GM23338 (cell line): ENCODE measurements at regions not wholly inside any gene's neighbourhood (a gene's known extent, or its start where the extent isn't known, plus 50 kb on each side); places are given as distances from the start of the nearest gene placed in this dataset.

Source experiments
- ATAC-seq: fragments of 200-7000 bp; cut with Tn5 transposase; 3 replicates; pipeline ENCODE4 v1.9.1; 2020
- DNase-seq: peaks from one replicate; pipeline ENCODE4 v3.0.0-alpha.2; 2015; ENCODE audit warnings: low spot score
- H2AFZ ChIP-seq: fragments of 200-600 bp; sonication (generic); 2 replicates; pipeline ENCODE4 v1.8.0; 2016; ENCODE audit warnings: antibody characterized with exemption, mild to moderate bottlenecking, moderate library complexity
- H3F3A ChIP-seq: fragments of 200-600 bp; sonication (generic); replicated peaks from 2 replicates; pipeline ENCODE4 v1.8.0; 2017; ENCODE audit warnings: antibody characterized with exemption, mixed run types, low read depth
- H3K27ac ChIP-seq: fragments of 200-600 bp; sonication (generic); 2 replicates; pipeline ENCODE4 v1.6.1; 2016; ENCODE audit warnings: low read depth
- H3K27me3 ChIP-seq: fragments of 200-600 bp; sonication (generic); 2 replicates; pipeline ENCODE4 v1.8.0; 2016; ENCODE audit warnings: mild to moderate bottlenecking, mixed run types, moderate library complexity; ENCODE audit not compliant: insufficient read depth
- H3K36me3 ChIP-seq: fragments of 200-600 bp; sonication (generic); 2 replicates; pipeline ENCODE4 v1.8.0; 2016; ENCODE audit warnings: mild to moderate bottlenecking; ENCODE audit not compliant: insufficient read depth
- H3K4me1 ChIP-seq: fragments of 200-600 bp; sonication (generic); 2 replicates; pipeline ENCODE4 v1.8.0; 2016; ENCODE audit warnings: mild to moderate bottlenecking, moderate library complexity; ENCODE audit not compliant: insufficient read depth
- H3K4me2 ChIP-seq: fragments of 200-600 bp; sonication (generic); 2 replicates; pipeline ENCODE4 v1.7.1; 2017; ENCODE audit warnings: mixed run types
- H3K4me3 ChIP-seq: fragments of 200-600 bp; sonication (generic); 2 replicates; pipeline ENCODE4 v1.6.1; 2016; ENCODE audit warnings: mixed run types
- H3K79me2 ChIP-seq: fragments of 200-600 bp; sonication (generic); replicated peaks from 2 replicates; pipeline ENCODE4 v1.8.0; 2017; ENCODE audit warnings: mild to moderate bottlenecking; ENCODE audit not compliant: insufficient read depth
- H3K9me2 ChIP-seq: fragments of 200-600 bp; sonication (generic); 2 replicates; pipeline ENCODE4 v1.8.0; 2017; ENCODE audit not compliant: insufficient read depth
- H4K20me1 ChIP-seq: fragments of 200-600 bp; sonication (generic); replicated peaks from 2 replicates; pipeline ENCODE4 v1.8.0; 2017; ENCODE audit warnings: mild to moderate bottlenecking; ENCODE audit not compliant: insufficient read depth
- H3K27ac Mint-ChIP-seq: 2 replicates; pipeline ENCODE4 v1.8.0; 2020; ENCODE audit warnings: inconsistent platforms, mild to moderate bottlenecking, moderate library complexity, mixed read lengths
- H3K27me3 Mint-ChIP-seq: 3 replicates; pipeline ENCODE4 v1.8.0; 2022; ENCODE audit warnings: low read depth, mild to moderate bottlenecking, moderate library complexity, mixed read lengths, inconsistent platforms; ENCODE audit not compliant: insufficient read depth, poor library complexity
- H3K36me3 Mint-ChIP-seq: 3 replicates; pipeline ENCODE4 v1.8.0; 2021; ENCODE audit warnings: low read depth, mild to moderate bottlenecking, inconsistent platforms, moderate library complexity, mixed read lengths
- H3K4me1 Mint-ChIP-seq: 3 replicates; pipeline ENCODE4 v1.8.0; 2020; ENCODE audit warnings: mild to moderate bottlenecking, inconsistent platforms, mixed read lengths
- H3K4me3 Mint-ChIP-seq: 3 replicates; pipeline ENCODE4 v1.8.0; 2021; ENCODE audit warnings: moderate library complexity, mild to moderate bottlenecking, inconsistent platforms, mixed read lengths
- H3K9me3 Mint-ChIP-seq: 3 replicates; pipeline ENCODE4 v1.8.0; 2020; ENCODE audit warnings: moderate library complexity, mild to moderate bottlenecking, inconsistent platforms, mixed read lengths
- CREB1 ChIP-seq: fragments of 250-450 bp; sonication (Bioruptor Pico); IDR thresholded peaks from 2 replicates; pipeline ENCODE4 v1.5.0; 2020; ENCODE audit warnings: low read depth, mild to moderate bottlenecking, moderate library complexity
- EZH2 ChIP-seq: fragments of 200-600 bp; sonication (generic); IDR thresholded peaks from one replicate; pipeline ENCODE4 v1.8.0; 2017; ENCODE audit warnings: antibody characterized with exemption, mild to moderate bottlenecking, low read depth; ENCODE audit not compliant: unreplicated experiment
- JUNB ChIP-seq: IDR thresholded peaks from one replicate; pipeline ENCODE4 v1.6.1; 2016; ENCODE audit warnings: antibody characterized with exemption; ENCODE audit not compliant: unreplicated experiment
- NANOG ChIP-seq: IDR thresholded peaks from 2 replicates; pipeline ENCODE4 v1.6.1; 2016; ENCODE audit warnings: antibody characterized with exemption, borderline replicate concordance
- STAT1 ChIP-seq: IDR thresholded peaks from one replicate; pipeline ENCODE4 v1.6.1; 2016; ENCODE audit warnings: antibody characterized with exemption; ENCODE audit not compliant: unreplicated experiment
- ZNF114 ChIP-seq: fragments of 250-450 bp; sonication (Bioruptor Pico); IDR thresholded peaks from 2 replicates; pipeline ENCODE4 v1.5.0; 2020; ENCODE audit warnings: mild to moderate bottlenecking, moderate library complexity
- TF ChIP-seq, protein P1 (sequence below): IDR thresholded peaks from 2 replicates; pipeline ENCODE4 v1.6.1; 2016; ENCODE audit warnings: antibody characterized with exemption
- TF ChIP-seq, protein P2 (sequence below): fragments of 250-450 bp; sonication (Bioruptor Pico); IDR thresholded peaks from 2 replicates; pipeline ENCODE4 v1.5.0; 2020; ENCODE audit warnings: mild to moderate bottlenecking, moderate library complexity
- TF ChIP-seq, protein P3 (sequence below): IDR thresholded peaks from one replicate; pipeline ENCODE4 v1.6.1; 2018; ENCODE audit warnings: antibody characterized with exemption; ENCODE audit not compliant: unreplicated experiment
- TF ChIP-seq, protein P4 (sequence below), 2 experiments: fragments of 200-600 bp in 1 of 2; sonication (generic) in 1 of 2; conservative IDR thresholded peaks; 2 replicates each; pipeline versions ENCODE4 v1.5.1 to v1.6.1; 2016 to 2017; ENCODE audit warnings: antibody characterized with exemption in 2 of 2, low read depth in 2 of 2, mild to moderate bottlenecking in 2 of 2, moderate library complexity in 1 of 2

DNA sequence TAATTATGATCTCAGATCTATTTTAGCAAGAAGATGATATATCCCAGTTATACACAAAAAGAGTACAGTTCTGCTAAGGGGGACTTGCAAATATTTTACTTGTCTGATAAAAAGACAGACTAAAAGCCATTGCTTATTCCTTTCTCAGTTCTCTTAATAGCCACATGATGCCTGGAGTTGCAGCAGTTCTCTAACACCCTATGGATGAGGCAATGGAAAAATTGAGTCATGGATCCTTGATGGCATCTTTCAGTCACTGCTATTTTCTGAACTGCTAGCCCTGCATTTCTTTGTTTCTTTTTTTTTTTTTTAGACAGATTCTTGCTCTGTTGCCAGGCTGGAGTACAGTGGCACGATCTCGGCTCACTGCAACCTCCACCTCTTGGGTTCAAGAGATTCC is 1956.7 kb downstream of the C4orf33 start:
- Histone ChIP-seq H3K4me2 (no peak overlapping the region), H2AFZ (no peak overlapping the region), H3K27ac (no peak overlapping the region), H4K20me1 (no peaks in the 10 kb centered on the region), H3K27me3 (no peaks in the 10 kb centered on the region), H3F3A (no peaks in the 10 kb centered on the region), H3K4me3 (no peak overlapping the region), H3K79me2 (no peaks in the 10 kb centered on the region), H3K36me3 (no peaks in the 10 kb centered on the region), H3K4me1 (no peaks in the 10 kb centered on the region), H3K9me2 (no peaks in the 10 kb centered on the region)
- Mint-ChIP-seq H3K27ac (no peak overlapping the region), H3K36me3 (peaks cover 4% of the 10 kb centered on the region; the same call in 1 of the 3 replicates), H3K4me1 (no peaks in the 10 kb centered on the region), H3K4me3 (no peak overlapping the region), H3K9me3 (peaks cover 13% of the 10 kb centered on the region), H3K27me3 (no peaks in the 10 kb centered on the region)
- TF ChIP-seq CREB1 (CRISPR knock-in tag) (no peak), STAT1 (no peak), ZNF114 (no peak), EZH2 (no peak), NANOG (no peak), JUNB (no peak)
- TF ChIP-seq, protein P1, sequence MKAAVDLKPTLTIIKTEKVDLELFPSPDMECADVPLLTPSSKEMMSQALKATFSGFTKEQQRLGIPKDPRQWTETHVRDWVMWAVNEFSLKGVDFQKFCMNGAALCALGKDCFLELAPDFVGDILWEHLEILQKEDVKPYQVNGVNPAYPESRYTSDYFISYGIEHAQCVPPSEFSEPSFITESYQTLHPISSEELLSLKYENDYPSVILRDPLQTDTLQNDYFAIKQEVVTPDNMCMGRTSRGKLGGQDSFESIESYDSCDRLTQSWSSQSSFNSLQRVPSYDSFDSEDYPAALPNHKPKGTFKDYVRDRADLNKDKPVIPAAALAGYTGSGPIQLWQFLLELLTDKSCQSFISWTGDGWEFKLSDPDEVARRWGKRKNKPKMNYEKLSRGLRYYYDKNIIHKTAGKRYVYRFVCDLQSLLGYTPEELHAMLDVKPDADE, result no peak
- TF ChIP-seq, protein P2, sequence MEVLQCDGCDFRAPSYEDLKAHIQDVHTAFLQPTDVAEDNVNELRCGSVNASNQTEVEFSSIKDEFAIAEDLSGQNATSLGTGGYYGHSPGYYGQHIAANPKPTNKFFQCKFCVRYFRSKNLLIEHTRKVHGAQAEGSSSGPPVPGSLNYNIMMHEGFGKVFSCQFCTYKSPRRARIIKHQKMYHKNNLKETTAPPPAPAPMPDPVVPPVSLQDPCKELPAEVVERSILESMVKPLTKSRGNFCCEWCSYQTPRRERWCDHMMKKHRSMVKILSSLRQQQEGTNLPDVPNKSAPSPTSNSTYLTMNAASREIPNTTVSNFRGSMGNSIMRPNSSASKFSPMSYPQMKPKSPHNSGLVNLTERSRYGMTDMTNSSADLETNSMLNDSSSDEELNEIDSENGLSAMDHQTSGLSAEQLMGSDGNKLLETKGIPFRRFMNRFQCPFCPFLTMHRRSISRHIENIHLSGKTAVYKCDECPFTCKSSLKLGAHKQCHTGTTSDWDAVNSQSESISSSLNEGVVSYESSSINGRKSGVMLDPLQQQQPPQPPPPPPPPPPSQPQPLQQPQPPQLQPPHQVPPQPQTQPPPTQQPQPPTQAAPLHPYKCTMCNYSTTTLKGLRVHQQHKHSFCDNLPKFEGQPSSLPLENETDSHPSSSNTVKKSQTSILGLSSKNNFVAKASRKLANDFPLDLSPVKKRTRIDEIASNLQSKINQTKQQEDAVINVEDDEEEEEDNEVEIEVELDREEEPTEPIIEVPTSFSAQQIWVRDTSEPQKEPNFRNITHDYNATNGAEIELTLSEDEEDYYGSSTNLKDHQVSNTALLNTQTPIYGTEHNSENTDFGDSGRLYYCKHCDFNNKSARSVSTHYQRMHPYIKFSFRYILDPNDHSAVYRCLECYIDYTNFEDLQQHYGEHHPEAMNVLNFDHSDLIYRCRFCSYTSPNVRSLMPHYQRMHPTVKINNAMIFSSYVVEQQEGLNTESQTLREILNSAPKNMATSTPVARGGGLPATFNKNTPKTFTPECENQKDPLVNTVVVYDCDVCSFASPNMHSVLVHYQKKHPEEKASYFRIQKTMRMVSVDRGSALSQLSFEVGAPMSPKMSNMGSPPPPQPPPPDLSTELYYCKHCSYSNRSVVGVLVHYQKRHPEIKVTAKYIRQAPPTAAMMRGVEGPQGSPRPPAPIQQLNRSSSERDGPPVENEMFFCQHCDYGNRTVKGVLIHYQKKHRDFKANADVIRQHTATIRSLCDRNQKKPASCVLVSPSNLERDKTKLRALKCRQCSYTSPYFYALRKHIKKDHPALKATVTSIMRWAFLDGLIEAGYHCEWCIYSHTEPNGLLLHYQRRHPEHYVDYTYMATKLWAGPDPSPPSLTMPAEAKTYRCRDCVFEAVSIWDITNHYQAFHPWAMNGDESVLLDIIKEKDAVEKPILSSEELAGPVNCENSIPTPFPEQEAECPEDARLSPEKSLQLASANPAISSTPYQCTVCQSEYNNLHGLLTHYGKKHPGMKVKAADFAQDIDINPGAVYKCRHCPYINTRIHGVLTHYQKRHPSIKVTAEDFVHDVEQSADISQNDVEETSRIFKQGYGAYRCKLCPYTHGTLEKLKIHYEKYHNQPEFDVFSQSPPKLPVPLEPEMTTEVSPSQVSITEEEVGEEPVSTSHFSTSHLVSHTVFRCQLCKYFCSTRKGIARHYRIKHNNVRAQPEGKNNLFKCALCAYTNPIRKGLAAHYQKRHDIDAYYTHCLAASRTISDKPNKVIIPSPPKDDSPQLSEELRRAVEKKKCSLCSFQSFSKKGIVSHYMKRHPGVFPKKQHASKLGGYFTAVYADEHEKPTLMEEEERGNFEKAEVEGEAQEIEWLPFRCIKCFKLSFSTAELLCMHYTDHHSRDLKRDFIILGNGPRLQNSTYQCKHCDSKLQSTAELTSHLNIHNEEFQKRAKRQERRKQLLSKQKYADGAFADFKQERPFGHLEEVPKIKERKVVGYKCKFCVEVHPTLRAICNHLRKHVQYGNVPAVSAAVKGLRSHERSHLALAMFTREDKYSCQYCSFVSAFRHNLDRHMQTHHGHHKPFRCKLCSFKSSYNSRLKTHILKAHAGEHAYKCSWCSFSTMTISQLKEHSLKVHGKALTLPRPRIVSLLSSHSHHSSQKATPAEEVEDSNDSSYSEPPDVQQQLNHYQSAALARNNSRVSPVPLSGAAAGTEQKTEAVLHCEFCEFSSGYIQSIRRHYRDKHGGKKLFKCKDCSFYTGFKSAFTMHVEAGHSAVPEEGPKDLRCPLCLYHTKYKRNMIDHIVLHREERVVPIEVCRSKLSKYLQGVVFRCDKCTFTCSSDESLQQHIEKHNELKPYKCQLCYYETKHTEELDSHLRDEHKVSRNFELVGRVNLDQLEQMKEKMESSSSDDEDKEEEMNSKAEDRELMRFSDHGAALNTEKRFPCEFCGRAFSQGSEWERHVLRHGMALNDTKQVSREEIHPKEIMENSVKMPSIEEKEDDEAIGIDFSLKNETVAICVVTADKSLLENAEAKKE, result no peak
- TF ChIP-seq, protein P3, sequence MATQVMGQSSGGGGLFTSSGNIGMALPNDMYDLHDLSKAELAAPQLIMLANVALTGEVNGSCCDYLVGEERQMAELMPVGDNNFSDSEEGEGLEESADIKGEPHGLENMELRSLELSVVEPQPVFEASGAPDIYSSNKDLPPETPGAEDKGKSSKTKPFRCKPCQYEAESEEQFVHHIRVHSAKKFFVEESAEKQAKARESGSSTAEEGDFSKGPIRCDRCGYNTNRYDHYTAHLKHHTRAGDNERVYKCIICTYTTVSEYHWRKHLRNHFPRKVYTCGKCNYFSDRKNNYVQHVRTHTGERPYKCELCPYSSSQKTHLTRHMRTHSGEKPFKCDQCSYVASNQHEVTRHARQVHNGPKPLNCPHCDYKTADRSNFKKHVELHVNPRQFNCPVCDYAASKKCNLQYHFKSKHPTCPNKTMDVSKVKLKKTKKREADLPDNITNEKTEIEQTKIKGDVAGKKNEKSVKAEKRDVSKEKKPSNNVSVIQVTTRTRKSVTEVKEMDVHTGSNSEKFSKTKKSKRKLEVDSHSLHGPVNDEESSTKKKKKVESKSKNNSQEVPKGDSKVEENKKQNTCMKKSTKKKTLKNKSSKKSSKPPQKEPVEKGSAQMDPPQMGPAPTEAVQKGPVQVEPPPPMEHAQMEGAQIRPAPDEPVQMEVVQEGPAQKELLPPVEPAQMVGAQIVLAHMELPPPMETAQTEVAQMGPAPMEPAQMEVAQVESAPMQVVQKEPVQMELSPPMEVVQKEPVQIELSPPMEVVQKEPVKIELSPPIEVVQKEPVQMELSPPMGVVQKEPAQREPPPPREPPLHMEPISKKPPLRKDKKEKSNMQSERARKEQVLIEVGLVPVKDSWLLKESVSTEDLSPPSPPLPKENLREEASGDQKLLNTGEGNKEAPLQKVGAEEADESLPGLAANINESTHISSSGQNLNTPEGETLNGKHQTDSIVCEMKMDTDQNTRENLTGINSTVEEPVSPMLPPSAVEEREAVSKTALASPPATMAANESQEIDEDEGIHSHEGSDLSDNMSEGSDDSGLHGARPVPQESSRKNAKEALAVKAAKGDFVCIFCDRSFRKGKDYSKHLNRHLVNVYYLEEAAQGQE, result no peak
- TF ChIP-seq, protein P4, sequence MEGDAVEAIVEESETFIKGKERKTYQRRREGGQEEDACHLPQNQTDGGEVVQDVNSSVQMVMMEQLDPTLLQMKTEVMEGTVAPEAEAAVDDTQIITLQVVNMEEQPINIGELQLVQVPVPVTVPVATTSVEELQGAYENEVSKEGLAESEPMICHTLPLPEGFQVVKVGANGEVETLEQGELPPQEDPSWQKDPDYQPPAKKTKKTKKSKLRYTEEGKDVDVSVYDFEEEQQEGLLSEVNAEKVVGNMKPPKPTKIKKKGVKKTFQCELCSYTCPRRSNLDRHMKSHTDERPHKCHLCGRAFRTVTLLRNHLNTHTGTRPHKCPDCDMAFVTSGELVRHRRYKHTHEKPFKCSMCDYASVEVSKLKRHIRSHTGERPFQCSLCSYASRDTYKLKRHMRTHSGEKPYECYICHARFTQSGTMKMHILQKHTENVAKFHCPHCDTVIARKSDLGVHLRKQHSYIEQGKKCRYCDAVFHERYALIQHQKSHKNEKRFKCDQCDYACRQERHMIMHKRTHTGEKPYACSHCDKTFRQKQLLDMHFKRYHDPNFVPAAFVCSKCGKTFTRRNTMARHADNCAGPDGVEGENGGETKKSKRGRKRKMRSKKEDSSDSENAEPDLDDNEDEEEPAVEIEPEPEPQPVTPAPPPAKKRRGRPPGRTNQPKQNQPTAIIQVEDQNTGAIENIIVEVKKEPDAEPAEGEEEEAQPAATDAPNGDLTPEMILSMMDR (conservative IDR thresholded peaks at IDR 0.05; ENCODE audit: low read depth in 2 of 2), result no peak
- no peak for DNase-seq
- no peak for ATAC-seq
